RWPE1 (cell line): ENCODE measurements at regions not wholly inside any gene's neighbourhood (a gene's known extent, or its start where the extent isn't known, plus 50 kb on each side); places are given as distances from the start of the nearest gene placed in this dataset.

Experiments
- CTCF ChIA-PET: fragments of 350-600 bp; sonication (Branson Sonifier 250); formaldehyde crosslinking; extraction: SDS; loops from one replicate; lab custom pipeline; 2021; lab: Yijun Ruan, JAX
- POLR2A ChIA-PET: fragments of 400-600 bp; formaldehyde crosslinking; extraction: SDS; loops from one replicate; lab custom pipeline; 2020; ENCODE audit warnings: antibody characterized with exemption; ENCODE audit not compliant: low non-redundant PET; lab: Yijun Ruan, JAX
- DNase-seq: peaks from one replicate; pipeline ENCODE4 v3.0.0; 2012; ENCODE audit warnings: low spot score
- H3K27ac ChIP-seq: fragments of 450-650 bp; 2 replicates; pipeline ENCODE4 v1.5.1; 2017
- CTCF ChIP-seq: fragments of 450-650 bp; conservative IDR thresholded peaks from 2 replicates; pipeline ENCODE4 v1.5.1; 2017; ENCODE audit warnings: low read depth, mild to moderate bottlenecking

DNA sequence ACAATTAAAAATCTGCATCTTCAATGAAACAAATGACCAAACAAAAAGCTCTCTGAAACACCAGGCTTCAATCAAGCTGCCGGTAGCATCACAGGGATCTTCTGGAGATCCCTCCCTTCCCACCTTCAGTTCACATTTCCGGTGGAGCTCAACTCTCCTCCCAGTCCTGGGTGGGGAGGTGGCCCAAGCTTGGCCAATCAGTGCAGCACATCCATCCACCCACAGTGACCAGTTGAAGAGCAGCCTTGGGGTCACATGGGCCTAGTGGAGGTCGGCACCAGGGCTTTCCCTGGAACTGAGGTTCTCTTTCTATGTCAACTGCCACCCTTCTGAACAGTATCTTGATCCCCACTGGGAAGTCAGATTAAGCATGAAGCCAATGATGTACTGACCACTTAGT is 620.1 kb upstream of the MGMT start:
- CTCF ChIA-PET, result no interaction called here
- POLR2A ChIA-PET, result no interaction called here

GRCh38 chr10:128848810-128849209 is 618.2 kb upstream of the MGMT start:
- no peak for TF ChIP-seq CTCF
- ChIA-PET CTCF (no interaction called here), POLR2A (no interaction called here)
- H3K27ac ChIP-seq, result no peak overlapping the region
- DNase-seq, result no peak

More for the DNA sequence above, 620.1 kb upstream of the MGMT start:
- DNase-seq, result no peak
- no peak for TF ChIP-seq CTCF
- H3K27ac ChIP-seq, result no peak overlapping the region

GRCh38 chr10:128850647-128851046 is 616.4 kb upstream of the MGMT start:
- H3K27ac ChIP-seq, result no peak overlapping the region
- no peak for TF ChIP-seq CTCF
- CTCF ChIA-PET, result no interaction called here
- POLR2A ChIA-PET, result no interaction called here
- no peak for DNase-seq

GRCh38 chr10:128851281-128851680 is 615.8 kb upstream of the MGMT start:
- DNase-seq, result no peak
- H3K27ac ChIP-seq, result no peak overlapping the region
- ChIA-PET POLR2A (no interaction called here), CTCF (no interaction called here)
- TF ChIP-seq CTCF, result no peak

GRCh38 chr10:128851726-128852125 is 615.3 kb upstream of the MGMT start:
- ChIA-PET POLR2A (no interaction called here), CTCF (no interaction called here)
- no peak for TF ChIP-seq CTCF
- no peak for DNase-seq
- H3K27ac ChIP-seq, result no peak overlapping the region

GRCh38 chr10:128852449-128852848 is 614.6 kb upstream of the MGMT start:
- TF ChIP-seq CTCF, result no peak
- no peak overlapping the region for H3K27ac ChIP-seq
- DNase-seq, result no peak
- ChIA-PET CTCF (no interaction called here), POLR2A (no interaction called here)

- TF ChIP-seq CTCF, result no peak
- ChIA-PET CTCF (no interaction called here), POLR2A (no interaction called here)
- no peak overlapping the region for H3K27ac ChIP-seq
- DNase-seq, result no peak
These were observed 614.1 kb upstream of the MGMT start for GRCh38 chr10:128852902-128853301.
